ENCODE measurements at regions not wholly inside any gene's neighbourhood (a gene's known extent, or its start where the extent isn't known, plus 50 kb on each side); places are given as distances from the start of the nearest gene placed in this dataset.
"Not testable (repeated sequence)": the region's sequence is repeated elsewhere in the genome, so short reads cannot be mapped to it uniquely, and the experiment has no call there.

- no peak for DNase-seq
Observed at GRCh38 chr15:20345401-20345958, 196.1 kb downstream of the GOLGA6L6 start.

- DNase-seq: no peak
Observed at GRCh38 chr15:20344601-20345400, 196.8 kb downstream of the GOLGA6L6 start.

GRCh38 chr15:20343395-20344211, 198.0 kb downstream of the GOLGA6L6 start:
- DNase-seq: not testable (repeated sequence)

- DNase-seq: not testable (repeated sequence)
Observed at GRCh38 chr15:20342601-20343394, 198.8 kb downstream of the GOLGA6L6 start.

- DNase-seq: no peak
Observed at GRCh38 chr15:20341901-20342600, 199.5 kb downstream of the GOLGA6L6 start.

- no peak for DNase-seq
Observed at GRCh38 chr15:20340931-20341661, 200.5 kb downstream of the GOLGA6L6 start.

GRCh38 chr15:20340331-20340811, 201.2 kb downstream of the GOLGA6L6 start:
- DNase-seq: no peak

- DNase-seq: not testable (repeated sequence)
Observed at GRCh38 chr15:20339086-20339791, 202.4 kb downstream of the GOLGA6L6 start.

GRCh38 chr15:20338671-20339070, 202.9 kb downstream of the GOLGA6L6 start:
- not testable (repeated sequence) for DNase-seq

GRCh38 chr15:20337238-20337637, 204.4 kb downstream of the GOLGA6L6 start:
- not testable (repeated sequence) for DNase-seq

- not testable (repeated sequence) for DNase-seq
Observed at GRCh38 chr15:20334451-20334850, 207.1 kb downstream of the GOLGA6L6 start.

GRCh38 chr15:20325751-20326150, 215.8 kb downstream of the GOLGA6L6 start:
- not testable (repeated sequence) for DNase-seq

GRCh38 chr15:20317132-20317531, 224.5 kb downstream of the GOLGA6L6 start:
- not testable (repeated sequence) for DNase-seq

GRCh38 chr15:20311014-20311680, 230.5 kb downstream of the GOLGA6L6 start:
- not testable (repeated sequence) for DNase-seq

- DNase-seq: no peak
Observed at GRCh38 chr15:20310603-20311002, 231.0 kb downstream of the GOLGA6L6 start.

GRCh38 chr15:20309966-20310365, 231.6 kb downstream of the GOLGA6L6 start:
- not testable (repeated sequence) for DNase-seq

- DNase-seq: not testable (repeated sequence)
Observed at GRCh38 chr15:20309395-20309794, 232.2 kb downstream of the GOLGA6L6 start.

GRCh38 chr15:20308027-20308690, 233.4 kb downstream of the GOLGA6L6 start:
- DNase-seq: not testable (repeated sequence)

GRCh38 chr15:20307137-20307536, 234.5 kb downstream of the GOLGA6L6 start:
- DNase-seq: not testable (repeated sequence)

All from DMS53 (cell line).